Activated CD4-positive, alpha-beta T cell treated with anti-CD3 and anti-CD28 coated beads, Interleukin-2, amount 50 U/mL, for 1 hour (primary cell): ENCODE measurements at regions not wholly inside any gene's neighbourhood (a gene's known extent, or its start where the extent isn't known, plus 50 kb on each side); places are given as distances from the start of the nearest gene placed in this dataset.

Experiments
- DNase-seq: peaks from one replicate; pipeline ENCODE4 v3.0.0-alpha.2; 2020

GRCh38 chr10:131587976-131588680 lies 276.6 kb upstream of the TCERG1L start:
- DNase-seq: no peak

DNA sequence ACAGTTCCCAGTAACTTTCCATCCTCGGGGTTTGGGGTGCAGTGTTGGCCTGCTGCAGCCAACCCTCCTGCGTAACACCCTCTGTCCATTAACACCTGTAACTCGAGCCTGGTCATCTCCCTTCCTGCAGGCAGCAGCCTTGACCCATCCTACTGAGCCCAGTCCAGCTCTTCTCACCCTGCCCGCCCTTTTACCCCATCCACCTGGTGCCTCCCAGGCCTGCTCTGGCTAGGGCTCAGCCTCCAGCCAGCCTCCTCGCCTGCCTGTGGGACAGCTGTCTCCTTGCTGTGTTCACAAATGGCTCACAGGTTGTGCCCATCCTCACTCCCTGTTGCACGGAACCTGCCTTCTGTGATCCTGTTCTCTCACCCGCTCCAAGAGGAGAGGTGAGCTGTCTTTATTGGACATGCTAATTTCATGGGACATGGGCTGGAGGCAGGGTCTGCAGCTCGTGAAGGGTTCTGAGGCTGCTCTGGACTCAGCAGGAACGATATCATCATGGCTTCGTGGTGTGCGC lies 277.2 kb upstream of the TCERG1L start:
- DNase-seq: no peak

DNA sequence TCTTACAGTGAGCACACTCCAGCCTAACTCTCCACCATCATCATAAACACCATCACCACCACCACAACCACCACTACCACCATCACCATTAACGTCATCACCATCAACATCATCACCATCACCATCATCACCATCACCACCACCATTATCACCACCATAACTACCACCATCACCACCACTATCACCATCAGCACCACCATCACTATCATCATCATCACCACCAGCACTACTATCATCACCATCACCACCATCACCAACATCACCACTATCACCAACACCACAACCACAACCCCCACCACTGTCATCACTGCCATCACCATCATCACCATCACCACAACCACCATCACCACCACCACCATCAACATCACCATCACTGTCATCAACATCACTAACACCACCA lies 279.0 kb upstream of the TCERG1L start:
- DNase-seq: no peak

DNA sequence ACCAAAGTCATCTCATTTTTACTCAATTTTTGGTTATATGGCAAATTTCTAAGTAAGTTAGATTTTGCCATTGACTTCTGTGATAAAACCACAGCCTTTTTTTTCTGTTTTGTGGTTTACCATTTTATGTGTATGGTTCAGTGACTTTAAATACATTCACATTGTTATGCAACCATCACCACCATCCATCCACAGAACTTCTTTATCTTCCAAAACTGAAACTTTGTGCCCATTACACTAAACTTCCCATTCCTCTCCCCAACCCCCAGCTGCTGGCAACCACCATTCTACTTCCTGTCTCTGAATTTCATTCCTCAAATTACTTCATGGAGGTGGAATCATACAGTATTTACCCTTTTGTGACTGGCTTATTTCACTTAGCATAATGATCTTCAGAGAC lies 280.4 kb upstream of the TCERG1L start:
- DNase-seq: no peak

- no peak for DNase-seq
Measured at GRCh38 chr10:131609176-131609575, 291.6 kb upstream of the PPP2R2D start.

GRCh38 chr10:131615150-131615549 lies 285.7 kb upstream of the PPP2R2D start:
- DNase-seq: no peak

DNA sequence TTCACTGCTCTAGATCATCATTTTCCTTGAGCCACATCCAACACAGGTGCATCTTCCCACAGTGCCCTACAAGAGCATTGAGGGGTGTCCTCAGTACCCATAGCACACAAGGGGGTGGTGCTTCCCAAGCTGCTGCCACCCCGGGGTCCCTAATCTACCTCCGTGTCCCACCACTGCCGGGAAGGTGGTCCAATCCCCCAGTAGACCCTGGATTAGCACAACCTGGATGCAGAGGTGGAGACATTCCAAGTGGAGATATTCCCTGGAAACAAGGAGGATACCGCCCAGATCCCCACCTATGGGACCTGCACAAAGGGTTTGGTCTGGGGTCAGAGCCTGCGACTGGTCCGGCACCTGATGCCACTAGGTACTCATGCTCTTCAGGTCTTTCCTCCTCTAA lies 284.8 kb upstream of the PPP2R2D start:
- DNase-seq: no peak

- DNase-seq: peak; percentile 8
Measured at GRCh38 chr10:131617113-131617858, 283.5 kb upstream of the PPP2R2D start.

DNA sequence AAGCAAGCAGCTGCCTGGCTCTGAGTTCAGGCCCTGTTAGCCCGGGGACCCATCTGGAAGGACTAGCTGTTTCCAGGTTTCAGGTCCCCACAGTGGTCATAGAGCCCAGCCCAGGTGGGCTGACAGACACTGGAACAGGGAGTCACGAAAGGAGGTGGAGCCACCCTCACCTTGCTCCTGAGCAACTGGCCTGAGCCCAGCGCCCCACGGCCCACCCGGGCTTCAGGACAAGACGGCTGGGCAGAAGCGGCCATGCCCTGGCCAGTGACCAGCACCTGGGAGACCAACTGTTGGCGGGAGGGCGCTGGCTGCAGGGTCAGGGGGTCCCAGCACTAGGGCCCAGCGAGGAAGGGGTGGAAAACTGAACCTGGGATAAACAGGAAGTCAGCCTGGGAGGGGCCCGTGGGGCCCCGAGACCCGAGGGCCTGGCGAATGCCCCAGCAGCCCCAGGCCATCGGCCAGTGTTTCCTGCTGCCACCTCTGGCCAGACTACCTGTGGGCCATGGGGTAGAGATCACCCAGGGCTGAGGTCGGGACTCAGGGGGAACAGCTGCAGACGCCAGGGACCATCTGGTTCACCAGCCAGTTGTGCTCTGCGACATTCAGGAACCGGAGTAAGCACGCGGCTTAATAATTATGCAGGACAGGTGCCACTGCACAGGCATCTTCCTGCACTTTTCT lies 282.1 kb upstream of the PPP2R2D start:
- no peak for DNase-seq

- no peak for DNase-seq
Measured at GRCh38 chr10:131620314-131620713, 280.5 kb upstream of the PPP2R2D start.

GRCh38 chr10:131620904-131621303 lies 279.9 kb upstream of the PPP2R2D start:
- DNase-seq: no peak

DNA sequence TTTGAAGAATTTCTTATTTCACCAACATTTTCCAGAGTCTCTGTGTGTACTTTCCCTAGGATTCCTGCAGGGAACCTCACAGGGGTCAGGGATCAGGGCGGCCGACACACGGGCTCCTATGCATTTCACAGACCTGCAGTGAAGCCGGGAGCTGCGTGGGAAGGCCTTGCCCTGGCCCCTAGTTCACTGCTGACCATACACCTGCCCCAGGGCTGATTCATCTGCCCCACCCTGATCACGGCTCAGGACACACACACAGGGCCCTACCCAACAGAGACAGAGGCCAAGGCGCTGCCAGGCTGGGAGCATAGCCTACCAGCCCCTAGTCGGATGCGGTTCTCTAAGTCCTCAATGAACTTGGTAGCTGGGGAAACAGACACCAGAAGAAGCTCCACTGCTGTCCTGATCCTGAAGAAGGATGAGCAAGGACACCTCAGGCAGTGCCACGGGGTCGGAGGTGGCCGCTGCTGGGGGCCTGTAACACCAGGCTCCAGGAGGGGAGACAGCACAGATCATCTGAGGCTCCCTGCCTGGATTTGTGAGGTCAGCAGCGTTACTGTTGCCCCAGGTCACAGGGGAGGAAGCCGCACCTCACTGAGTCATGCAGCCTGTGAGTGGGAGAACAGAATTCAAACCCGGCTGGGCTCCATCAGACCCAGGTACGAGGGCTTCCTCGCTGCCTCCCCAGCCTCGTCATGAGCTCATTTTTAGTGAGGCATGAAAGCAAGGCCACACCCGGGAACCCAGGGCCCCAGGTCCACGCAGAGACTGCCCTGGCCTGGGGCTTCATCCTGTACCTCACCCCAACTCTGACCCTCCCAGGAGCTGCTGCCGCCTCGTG lies 278.8 kb upstream of the PPP2R2D start:
- DNase-seq: no peak

GRCh38 chr10:131625041-131625440 lies 275.8 kb upstream of the PPP2R2D start:
- DNase-seq: no peak

DNA sequence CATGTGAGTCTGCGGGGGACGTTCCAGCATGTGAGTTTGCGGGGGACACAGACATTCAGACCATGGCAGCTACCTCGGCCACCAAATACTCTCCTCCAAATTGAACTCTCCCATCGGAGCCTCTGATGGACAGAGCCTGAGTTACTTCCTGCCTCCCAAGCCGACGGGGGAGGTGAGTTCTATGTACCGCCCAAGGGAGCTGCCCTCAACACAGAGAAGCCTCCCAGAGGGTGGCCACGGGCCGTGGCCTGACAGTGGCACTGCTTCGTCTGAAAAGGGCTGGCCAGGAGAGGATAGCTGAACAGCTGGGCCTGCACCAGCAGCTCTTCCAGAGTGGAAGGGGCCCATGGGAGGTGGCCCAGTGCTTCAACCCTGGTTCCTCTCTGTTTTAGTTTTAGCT lies 274.5 kb upstream of the PPP2R2D start:
- no peak for DNase-seq

GRCh38 chr10:131629026-131629770 lies 271.6 kb upstream of the PPP2R2D start:
- DNase-seq: no peak

- DNase-seq: no peak
Measured at GRCh38 chr10:131630772-131631258, 270.0 kb upstream of the PPP2R2D start.

GRCh38 chr10:131631619-131632018 lies 269.2 kb upstream of the PPP2R2D start:
- no peak for DNase-seq

- DNase-seq: no peak
Measured at GRCh38 chr10:131635564-131636015, 265.2 kb upstream of the PPP2R2D start.

DNA sequence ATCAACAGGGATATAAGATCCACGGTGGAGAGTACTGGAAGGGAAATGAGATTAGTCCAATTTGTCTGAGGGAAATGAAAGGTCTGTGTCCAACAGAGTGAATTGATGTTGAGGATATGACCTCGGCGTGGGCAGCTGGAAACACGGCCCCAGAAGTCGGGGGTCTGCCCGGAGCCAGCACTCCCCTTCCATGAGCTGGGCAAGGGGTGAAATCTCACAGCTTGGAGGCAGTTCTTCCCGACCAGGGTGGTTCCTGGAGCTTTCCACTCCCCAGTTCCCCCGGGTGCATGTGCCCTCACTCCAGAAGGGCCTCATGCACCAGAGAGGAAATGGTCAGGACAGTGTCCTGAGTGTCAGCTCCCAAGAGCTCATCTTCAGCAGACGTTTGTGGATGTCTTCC lies 264.7 kb upstream of the PPP2R2D start:
- DNase-seq: no peak

- no peak for DNase-seq
Measured at GRCh38 chr10:131636841-131637724, 263.7 kb upstream of the PPP2R2D start.
